SH-SY5Y (cell line): ENCODE measurements at regions not wholly inside any gene's neighbourhood (a gene's known extent, or its start where the extent isn't known, plus 50 kb on each side); places are given as distances from the start of the nearest gene placed in this dataset.

Source experiments
- GATA2 ChIP-seq: IDR thresholded peaks from 2 replicates; pipeline ENCODE4 v1.6.1; 2011; ENCODE audit warnings: mild to moderate bottlenecking, low read depth, low read length
- GATA3 ChIP-seq: IDR thresholded peaks from 2 replicates; pipeline ENCODE4 v1.6.1; 2011; ENCODE audit warnings: low read depth, mild to moderate bottlenecking, low read length, moderate library complexity

DNA sequence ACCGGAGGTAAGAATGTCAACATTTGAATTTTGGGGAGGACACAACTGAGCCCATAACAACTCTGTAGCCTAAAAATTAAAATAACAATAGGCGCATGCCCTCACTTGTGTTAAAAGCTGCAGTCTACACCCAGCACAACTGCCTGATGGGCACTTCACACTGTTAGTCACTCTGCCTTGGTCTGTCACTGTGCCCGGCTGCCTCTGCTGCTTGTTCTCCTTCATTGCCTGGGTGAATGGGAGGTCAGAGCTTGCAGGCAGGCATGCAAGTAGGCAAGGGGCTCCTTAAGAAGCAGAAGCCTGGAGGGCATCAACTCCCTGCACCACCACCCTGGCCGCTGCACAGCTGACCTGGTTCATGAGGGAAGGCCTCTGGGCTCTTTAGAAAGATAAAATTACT lies 374.8 kb downstream of the MID1IP1 start:
- TF ChIP-seq GATA2 (no peak), GATA3 (no peak)

DNA sequence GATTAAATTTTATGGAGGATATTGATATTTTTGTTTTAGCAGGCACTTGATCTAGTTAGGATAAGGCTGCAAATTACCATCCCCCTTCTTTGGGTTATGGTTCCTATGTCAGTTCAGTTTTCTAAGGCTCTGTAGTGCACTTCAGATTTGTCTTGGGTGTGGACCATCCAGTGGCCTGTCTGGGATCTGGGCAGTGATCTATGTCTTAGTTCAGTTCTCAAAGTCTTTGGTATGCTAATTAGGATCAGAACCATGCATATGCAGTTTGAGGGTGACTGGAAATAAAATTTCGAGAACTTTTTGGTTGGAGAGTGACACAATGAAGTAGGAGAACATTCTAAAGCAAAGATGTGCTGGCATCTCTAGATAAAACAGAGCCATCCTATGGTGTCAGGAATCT lies 388.2 kb downstream of the MID1IP1 start:
- no peak for TF ChIP-seq GATA3
- TF ChIP-seq GATA2: no peak

- no peak for TF ChIP-seq GATA2
- no peak for TF ChIP-seq GATA3
Measured at GRCh38 chrX:39194673-39195072, 393.4 kb downstream of the MID1IP1 start.

DNA sequence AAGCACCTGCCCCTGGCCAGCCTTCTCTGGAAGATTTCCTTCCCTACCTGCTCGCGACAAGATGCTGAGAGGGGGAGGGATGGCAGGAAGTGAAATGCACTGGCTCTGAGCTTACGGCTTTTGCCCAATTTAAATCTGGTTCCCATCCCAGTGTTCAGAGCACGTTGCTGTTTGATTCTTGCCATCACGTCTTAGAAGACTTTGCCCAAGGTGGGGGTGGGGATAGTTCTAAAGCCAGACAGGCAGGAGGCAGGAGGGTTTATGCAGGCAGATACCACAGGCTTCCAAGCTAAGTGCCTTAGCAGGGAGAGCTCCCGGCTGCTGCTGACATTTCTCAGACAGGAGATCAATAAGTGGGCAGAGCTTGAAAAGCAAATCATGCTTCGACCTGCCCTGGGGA lies 393.9 kb downstream of the MID1IP1 start:
- no peak for TF ChIP-seq GATA2
- no peak for TF ChIP-seq GATA3

- no peak for TF ChIP-seq GATA2
- no peak for TF ChIP-seq GATA3
Measured at GRCh38 chrX:39196192-39197102, 395.2 kb downstream of the MID1IP1 start.

DNA sequence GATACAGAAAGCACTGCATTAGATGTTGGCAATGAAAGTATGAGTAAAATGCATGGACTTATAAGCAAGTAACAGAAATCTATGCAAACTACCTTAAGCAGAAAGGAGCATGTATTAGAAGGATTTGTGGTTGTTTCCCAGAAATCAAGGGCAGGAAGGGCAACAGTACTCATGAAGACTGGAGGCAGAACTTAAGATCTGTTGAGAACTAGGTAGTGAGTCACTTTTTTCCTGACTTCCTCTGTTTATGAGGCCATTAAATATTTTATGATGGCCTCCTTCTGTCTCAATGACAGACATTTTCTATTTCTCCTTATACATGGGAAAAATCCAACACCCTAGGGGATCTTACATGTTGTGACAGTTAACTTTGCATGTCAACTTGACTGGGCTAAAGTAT lies 398.2 kb downstream of the MID1IP1 start:
- no peak for TF ChIP-seq GATA2
- no peak for TF ChIP-seq GATA3

GRCh38 chrX:39201305-39201990 lies 400.2 kb downstream of the MID1IP1 start:
- TF ChIP-seq GATA2: no peak
- TF ChIP-seq GATA3: no peak

GRCh38 chrX:39202641-39203040 lies 401.4 kb downstream of the MID1IP1 start:
- TF ChIP-seq GATA3 (no peak), GATA2 (no peak)

DNA sequence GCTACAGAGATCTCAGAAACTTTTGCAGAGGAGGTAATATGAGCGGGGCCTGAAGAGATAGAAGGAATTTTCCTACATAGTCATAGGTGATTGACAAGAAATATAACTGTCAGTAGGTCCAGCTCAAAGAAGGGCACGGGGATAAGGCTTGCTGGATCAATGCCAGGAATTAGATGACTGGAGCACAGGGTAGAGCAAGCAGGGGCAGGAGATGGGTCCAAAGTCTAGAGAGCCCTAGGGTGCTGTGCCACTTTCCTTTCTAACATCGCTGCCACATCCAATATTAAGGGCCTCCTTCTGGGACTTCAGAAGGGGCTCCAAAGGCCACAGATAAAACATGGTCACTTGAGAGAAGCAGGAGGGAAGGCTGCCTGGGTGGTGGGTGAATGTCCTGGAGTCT lies 402.2 kb downstream of the MID1IP1 start:
- no peak for TF ChIP-seq GATA3
- TF ChIP-seq GATA2: no peak

GRCh38 chrX:39204353-39204752 lies 403.1 kb downstream of the MID1IP1 start:
- TF ChIP-seq GATA3 (no peak), GATA2 (no peak)

- no peak for TF ChIP-seq GATA3
- TF ChIP-seq GATA2: no peak
Measured at GRCh38 chrX:39204945-39205344, 403.7 kb downstream of the MID1IP1 start.

GRCh38 chrX:39205467-39205866 lies 404.2 kb downstream of the MID1IP1 start:
- TF ChIP-seq GATA2: no peak

DNA sequence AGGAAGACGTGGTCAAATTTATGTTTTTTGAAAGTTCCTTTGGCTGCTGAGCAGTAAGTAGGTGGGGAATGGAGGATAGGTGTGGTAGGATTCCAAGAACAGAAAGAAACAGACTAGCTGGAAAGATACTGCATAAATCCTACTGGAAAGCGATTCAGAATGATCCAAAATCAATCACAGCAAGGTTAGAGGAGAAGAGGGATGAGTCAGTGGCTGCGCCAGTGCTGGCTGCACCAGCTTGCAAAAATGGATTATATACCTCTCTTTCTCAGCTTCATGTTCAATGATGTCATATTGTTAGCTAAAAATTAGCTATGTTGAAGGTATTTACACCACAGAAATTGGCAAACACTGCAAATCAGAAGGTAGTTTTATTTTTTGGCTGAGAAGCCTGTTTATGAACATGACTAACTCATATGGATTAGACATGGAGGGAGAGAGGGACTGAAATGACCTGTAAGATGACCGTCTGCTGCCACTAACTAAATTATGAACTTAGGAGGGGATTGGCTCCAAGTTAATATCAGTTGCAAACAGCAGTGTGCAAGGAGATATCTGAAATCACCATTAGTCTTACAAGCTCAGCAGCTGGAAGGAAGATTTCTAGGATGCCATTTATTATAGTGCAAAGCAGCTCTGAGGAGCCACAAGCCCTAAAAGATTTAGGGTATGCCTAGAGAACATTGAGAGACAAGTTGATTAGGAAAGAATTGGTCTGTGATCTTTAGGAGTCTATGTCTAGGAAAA lies 405.3 kb downstream of the MID1IP1 start:
- TF ChIP-seq GATA2: no peak
- no peak for TF ChIP-seq GATA3

GRCh38 chrX:39211501-39211900 lies 410.2 kb downstream of the MID1IP1 start:
- TF ChIP-seq GATA2 (no peak), GATA3 (no peak)

- no peak for TF ChIP-seq GATA2
- no peak for TF ChIP-seq GATA3
Measured at GRCh38 chrX:39212456-39212855, 411.2 kb downstream of the MID1IP1 start.

- TF ChIP-seq GATA3 (no peak), GATA2 (no peak)
Measured at GRCh38 chrX:39214387-39215126, 413.3 kb downstream of the MID1IP1 start.
